Epithelial cell of prostate (primary cell): ENCODE measurements at regions not wholly inside any gene's neighbourhood (a gene's known extent, or its start where the extent isn't known, plus 50 kb on each side); places are given as distances from the start of the nearest gene placed in this dataset.
"Not testable (repeated sequence)": the region's sequence is repeated elsewhere in the genome, so short reads cannot be mapped to it uniquely, and the experiment has no call there.

Experiments used
- DNase-seq: peaks from one replicate; pipeline ENCODE4 v3.0.0-alpha.2; 2011; ENCODE audit warnings: low read depth, low spot score
- H3K27ac ChIP-seq: fragments of 450-650 bp; 2 replicates; pipeline ENCODE4 v1.5.1; 2017; ENCODE audit warnings: mild to moderate bottlenecking

GRCh38 chr13:99798756-99799155 lies 172.8 kb downstream of the ZIC5 start:
- no peak for DNase-seq
- no peak overlapping the region for H3K27ac ChIP-seq

GRCh38 chr13:99797691-99798090 lies 173.9 kb downstream of the ZIC5 start:
- no peak for DNase-seq
- H3K27ac ChIP-seq = no peak overlapping the region

- DNase-seq = no peak
- H3K27ac ChIP-seq = no peak overlapping the region
Measured at GRCh38 chr13:99796175-99796819, 175.3 kb downstream of the ZIC5 start.

GRCh38 chr13:99792079-99792921 lies 179.3 kb downstream of the ZIC5 start:
- no peak for DNase-seq
- no peak overlapping the region for H3K27ac ChIP-seq

DNA sequence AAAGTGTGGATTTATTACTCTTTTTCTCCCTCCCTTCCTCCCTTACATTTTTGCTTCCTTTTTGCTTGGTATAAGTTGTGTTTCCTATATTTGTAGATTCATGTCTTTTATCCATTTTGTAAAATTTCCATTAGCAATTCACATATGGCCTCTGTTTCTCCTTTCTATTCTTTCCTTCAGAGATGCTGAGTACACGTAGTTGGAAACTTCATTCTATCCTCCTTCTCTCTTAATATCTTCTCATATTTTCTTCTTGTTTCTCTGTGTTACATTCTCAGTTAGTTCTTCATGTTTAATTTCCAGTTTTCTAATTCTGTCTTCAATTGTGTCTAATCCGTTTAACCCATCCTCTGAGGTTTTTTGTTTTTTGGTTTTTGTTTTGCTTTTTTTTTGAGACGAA lies 188.9 kb downstream of the ZIC5 start:
- no peak overlapping the region for H3K27ac ChIP-seq
- no peak for DNase-seq

DNA sequence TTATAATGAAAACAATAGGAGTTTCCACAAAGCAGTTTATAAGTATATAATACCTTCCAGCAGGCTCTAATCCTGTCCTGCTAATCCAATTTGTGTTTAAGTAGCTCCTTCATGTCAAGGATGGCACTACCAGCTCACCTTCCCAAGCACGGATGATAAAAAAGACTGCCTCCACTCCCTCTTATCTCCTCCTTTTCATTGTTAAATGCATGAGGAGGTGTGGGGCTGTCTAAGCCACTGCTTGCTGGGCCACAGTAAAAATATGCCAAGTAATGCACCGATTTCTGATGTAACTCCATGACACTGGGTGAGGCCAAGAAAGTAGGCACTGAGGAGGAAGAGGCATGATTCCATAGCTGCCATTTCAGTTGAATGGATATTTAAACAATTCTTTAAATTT lies 193.1 kb downstream of the ZIC5 start:
- no peak for DNase-seq
- no peak overlapping the region for H3K27ac ChIP-seq

DNA sequence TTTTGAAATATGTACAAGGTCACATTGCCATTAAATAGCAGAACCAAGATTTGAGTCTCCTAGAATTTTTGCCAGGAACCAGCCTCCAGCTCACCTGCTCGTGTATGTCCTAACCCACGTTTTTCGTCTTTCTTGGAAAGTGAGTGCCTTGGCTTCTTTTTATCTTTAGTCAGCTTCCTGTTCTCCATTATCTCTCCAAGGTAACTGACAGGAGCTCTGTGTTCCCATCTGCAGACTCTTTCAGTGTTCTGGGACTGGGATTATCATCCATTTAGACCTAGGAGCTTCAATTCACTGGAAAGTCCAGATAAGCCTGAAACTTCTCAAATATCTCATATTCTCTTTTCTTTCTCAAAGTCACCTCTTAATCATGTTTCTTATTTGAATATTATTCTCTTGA lies 193.7 kb downstream of the ZIC5 start:
- DNase-seq = no peak
- H3K27ac ChIP-seq = no peak overlapping the region

- no peak for DNase-seq
- no peak overlapping the region for H3K27ac ChIP-seq
Measured at GRCh38 chr13:99774644-99775043, 196.9 kb downstream of the ZIC5 start.

GRCh38 chr13:99768986-99769385 lies 202.6 kb downstream of the ZIC5 start:
- DNase-seq = no peak
- no peak overlapping the region for H3K27ac ChIP-seq

DNA sequence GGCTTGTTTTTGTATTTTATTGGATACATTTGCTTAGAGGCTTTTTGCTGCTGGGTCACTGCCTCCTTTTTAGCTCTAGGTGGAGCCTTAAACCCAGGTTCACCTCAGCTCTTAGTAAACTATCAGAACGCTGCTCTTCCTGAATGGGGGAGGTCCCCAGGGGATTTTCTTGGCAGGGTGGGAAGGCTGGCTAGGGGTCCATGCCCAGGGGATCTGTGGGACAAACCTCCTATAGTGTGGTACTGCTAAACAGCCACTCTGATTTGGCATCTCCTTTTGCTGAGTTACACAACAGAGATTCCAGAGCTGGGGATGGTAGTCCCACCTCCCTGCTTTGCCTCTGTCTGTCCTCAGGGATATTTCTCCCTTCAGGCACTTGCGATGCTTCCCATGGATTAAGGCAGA lies 204.9 kb downstream of the ZIC5 start:
- H3K27ac ChIP-seq = no peak overlapping the region
- DNase-seq = no peak

DNA sequence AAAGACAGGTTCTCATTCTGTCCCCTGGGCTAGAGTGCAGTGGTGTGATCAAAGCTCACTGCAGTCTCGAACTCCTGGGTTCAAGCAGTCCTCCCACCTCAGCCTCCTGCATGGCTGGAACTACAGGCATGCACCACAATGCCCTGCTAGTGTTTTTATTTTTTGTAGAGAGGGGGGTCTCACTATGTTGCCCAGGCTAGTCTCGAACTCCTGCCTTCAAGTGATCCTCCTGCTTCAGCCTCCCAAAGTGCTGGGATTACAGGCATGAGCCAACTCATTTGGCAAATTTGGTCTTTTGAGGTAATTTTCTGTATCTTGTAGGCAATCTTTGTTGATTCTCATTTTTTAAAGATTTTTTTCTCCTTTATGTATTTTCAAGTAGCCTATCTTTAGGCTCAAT lies 205.7 kb downstream of the ZIC5 start:
- no peak overlapping the region for H3K27ac ChIP-seq
- no peak for DNase-seq

GRCh38 chr13:99760456-99760855 lies 211.1 kb downstream of the ZIC5 start:
- H3K27ac ChIP-seq = no peak overlapping the region
- DNase-seq = no peak

- DNase-seq = no peak
- no peak overlapping the region for H3K27ac ChIP-seq
Measured at GRCh38 chr13:99759163-99759552, 212.4 kb downstream of the ZIC5 start.

DNA sequence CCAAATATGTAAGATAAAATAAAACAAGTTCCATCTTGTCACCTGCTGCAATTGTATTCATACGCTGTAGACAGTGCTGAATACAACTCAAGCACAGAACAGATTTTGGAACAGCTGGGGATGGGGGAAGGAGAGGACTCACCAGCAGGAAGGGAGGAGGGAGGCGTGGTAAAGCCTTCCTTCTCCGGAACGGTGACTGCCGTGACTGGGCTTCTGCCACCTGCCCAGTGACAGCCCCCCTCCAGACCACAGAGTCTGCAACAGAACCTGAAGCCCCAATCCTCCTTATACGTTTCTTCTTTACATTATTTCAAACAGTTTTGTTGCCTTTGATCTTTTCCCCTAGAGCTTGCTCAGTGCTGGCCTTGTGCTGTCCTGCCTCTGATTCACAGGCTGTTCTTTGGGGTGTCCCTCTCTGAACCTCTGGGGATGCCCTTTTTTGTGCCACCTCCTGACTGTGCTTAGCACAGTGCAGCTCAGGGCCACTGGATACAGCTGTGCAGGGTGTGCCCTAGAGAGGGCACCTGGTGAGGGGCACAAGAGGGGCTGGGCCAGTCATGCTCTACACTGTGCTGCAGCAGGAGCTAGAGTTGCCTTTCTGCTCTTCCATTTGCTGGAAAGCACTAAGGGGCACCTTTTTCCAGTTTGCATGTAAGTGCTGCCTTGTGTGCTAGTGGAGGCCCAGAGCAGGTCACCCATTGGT lies 213.0 kb downstream of the ZIC5 start:
- DNase-seq = no peak
- no peak overlapping the region for H3K27ac ChIP-seq

DNA sequence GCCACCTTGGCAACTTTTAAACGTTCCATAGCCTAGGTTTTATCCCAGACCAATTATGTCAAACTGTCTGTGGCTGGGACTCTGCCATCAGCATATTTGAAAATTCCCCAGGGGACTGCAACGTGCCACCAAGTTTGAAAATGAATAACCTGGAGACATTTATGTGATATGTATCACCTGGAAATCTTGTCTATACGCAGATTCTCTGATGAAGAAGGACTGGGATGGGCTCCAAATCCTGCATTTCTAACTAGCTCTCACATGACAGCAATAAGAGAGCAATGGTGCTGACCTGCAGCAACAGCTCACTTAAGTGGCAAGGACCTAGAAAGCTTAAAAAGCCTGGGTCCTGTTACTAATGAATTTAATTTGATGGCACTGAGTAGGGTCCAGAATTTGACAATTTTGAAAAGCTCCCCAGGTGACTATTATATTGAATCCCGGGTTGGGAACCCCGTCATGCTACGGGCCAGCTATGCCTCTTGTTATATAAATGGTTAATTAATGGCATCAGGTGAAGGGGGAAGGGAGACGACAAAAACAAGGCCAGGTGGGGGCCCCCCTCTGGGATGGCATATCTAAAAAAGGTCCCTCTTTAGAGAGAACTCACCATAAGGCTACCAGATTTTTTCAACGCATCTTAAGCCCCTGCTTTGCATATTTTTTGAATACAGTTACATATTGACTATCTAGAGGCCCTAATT lies 213.7 kb downstream of the ZIC5 start:
- H3K27ac ChIP-seq = no peak overlapping the region
- no peak for DNase-seq

DNA sequence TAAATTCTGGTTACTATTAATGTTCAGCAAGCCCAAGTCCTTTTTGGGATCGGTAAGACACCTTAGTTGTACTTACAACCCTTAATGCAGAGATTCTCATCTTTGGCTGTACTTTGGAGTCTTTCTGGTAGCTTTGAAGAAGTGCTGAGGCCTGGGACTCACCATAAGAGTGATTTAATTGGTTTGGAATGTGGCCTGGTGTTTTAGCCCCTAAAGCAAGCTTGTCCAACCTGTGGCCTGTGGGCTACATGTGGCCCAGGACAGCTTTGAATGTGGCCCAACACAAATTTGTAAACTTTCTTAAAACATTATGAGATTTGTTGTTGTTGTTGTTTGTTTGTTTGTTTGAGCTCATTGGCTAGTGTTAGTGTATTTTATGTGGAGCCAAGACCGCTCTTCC lies 215.3 kb downstream of the ZIC5 start:
- no peak overlapping the region for H3K27ac ChIP-seq
- DNase-seq = no peak

DNA sequence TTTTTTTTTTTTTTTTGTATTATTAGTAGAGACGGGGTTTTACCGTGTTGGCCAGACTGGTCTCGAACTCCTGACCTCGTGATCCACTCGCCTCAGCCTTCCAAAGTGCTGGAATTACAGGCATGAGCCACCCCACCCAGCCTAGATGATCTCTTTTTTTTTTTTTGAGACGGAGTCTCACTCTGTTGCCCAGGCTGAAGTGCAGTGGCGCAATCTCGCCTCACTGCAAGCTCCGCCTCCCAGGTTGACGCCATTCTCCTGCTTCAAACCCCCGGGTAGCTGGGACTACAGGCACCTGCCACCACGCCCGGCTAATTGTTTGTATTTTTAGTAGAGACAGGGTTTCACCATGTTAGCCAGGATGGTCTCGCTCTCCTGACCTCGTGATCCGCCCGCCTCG lies 216.8 kb downstream of the ZIC5 start:
- not testable (repeated sequence) for H3K27ac ChIP-seq, DNase-seq

- no peak for DNase-seq
- no peak overlapping the region for H3K27ac ChIP-seq
Measured at GRCh38 chr13:99752373-99752772, 219.2 kb downstream of the ZIC5 start.

GRCh38 chr13:99751517-99752199 lies 219.9 kb downstream of the ZIC5 start:
- H3K27ac ChIP-seq = no peak overlapping the region
- DNase-seq = no peak

DNA sequence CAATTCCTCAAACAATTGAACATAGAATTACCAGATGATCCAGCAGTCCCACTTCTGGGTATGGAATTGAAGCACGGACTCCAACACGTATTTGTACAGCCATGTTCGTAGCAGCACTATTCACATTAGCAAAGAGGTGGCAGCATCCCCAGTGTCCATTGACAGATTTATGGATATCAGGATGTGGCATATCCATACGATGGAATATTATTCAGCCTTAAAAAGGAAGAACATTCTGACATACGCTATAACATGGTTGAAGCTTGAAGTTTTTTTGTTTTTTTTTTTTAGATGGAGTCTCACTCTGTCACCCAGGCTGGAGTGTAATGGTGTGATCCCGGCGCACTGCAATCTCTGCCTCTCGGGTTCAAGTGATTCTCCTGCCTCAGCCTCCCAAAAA lies 220.6 kb downstream of the ZIC5 start:
- no peak for DNase-seq

More for the DNA sequence above, 220.6 kb downstream of the ZIC5 start:
- H3K27ac ChIP-seq = no peak overlapping the region
